ENCODE measurements at regions not wholly inside any gene's neighbourhood (a gene's known extent, or its start where the extent isn't known, plus 50 kb on each side); places are given as distances from the start of the nearest gene placed in this dataset.
"Not testable (repeated sequence)": the region's sequence is repeated elsewhere in the genome, so short reads cannot be mapped to it uniquely, and the experiment has no call there.

DNA sequence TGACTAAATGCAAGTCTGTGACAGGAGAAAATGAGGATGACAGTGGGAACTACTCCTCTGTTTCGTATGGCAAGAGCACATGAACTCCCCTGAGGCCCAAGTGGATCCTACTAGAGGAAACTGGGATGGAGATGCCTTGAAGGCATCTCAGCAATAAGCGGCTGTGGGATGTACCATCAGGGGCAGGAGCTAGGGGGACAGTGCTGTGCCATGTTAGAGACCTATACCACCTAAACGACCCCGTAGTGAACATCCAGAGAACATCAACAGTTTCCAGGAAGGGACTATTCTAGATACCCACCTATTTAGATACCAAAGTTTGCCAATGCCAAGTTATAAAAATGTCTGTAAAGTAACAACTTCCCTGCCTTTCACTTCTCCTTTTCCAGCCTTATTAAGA lies 860.8 kb upstream of the ACVR2A start:
- Histone ChIP-seq H3K27ac (no peak overlapping the region), H3K9me3 (no peaks in the 10 kb centered on the region), H3K36me3 (no peaks in the 10 kb centered on the region), H3K27me3 (no peaks in the 10 kb centered on the region), H3K4me3 (replicated peaks in 1 of 3) (no peak overlapping the region), H3K4me1 (no peaks in the 10 kb centered on the region)
- 80 to 86% methylated on average over 4 of the region's 4 CpGs for WGBS, 2 donors
- DNase-seq, result no peak
- no peak for TF ChIP-seq POLR2A (IDR thresholded peaks at IDR 0.05)
- TF ChIP-seq, protein P1, sequence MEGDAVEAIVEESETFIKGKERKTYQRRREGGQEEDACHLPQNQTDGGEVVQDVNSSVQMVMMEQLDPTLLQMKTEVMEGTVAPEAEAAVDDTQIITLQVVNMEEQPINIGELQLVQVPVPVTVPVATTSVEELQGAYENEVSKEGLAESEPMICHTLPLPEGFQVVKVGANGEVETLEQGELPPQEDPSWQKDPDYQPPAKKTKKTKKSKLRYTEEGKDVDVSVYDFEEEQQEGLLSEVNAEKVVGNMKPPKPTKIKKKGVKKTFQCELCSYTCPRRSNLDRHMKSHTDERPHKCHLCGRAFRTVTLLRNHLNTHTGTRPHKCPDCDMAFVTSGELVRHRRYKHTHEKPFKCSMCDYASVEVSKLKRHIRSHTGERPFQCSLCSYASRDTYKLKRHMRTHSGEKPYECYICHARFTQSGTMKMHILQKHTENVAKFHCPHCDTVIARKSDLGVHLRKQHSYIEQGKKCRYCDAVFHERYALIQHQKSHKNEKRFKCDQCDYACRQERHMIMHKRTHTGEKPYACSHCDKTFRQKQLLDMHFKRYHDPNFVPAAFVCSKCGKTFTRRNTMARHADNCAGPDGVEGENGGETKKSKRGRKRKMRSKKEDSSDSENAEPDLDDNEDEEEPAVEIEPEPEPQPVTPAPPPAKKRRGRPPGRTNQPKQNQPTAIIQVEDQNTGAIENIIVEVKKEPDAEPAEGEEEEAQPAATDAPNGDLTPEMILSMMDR (IDR thresholded peaks at IDR 0.05), result no peak
- intact Hi-C loops (cut with DNase I), result no loop called here

DNA sequence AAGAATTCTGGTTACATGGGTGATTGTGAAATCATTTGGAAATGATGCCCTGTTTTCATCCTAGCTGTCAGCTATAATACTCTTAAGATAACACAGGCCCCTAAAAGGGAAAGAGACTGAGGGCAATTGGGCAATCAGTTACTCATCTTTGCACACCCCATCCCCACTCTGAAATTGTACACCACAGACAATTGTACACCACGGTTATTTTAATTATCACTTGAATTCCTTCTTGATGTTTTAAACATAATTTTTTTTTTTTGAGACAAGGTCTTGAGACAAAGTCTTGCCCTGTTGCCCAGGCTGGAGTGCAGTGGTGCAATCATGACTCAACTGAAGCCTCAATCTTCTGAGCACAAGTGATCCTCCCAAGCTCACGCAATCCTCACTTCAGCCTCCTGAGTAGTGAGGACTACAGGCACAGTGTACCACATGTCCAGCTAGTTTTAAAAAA lies 862.4 kb upstream of the ACVR2A start:
- DNase-seq, result peak; percentile 2 to 15

DNA sequence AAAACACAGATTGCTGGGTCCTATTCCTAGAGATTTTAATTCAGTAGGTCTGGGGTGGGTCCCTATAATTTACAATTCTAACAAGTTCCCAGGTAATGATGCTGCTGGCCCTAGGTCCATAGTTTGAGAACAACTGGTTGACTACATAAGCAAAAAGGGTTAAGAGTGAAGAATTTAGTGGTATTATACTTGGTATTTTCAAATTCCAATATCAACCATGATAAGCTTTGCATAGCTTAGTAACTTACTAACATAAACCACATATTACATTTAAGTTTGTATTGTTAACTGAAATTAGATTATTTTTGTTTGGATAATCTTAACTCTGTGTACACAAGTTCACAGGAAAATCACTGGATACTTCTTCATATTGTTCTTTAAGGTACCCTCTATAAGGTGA lies 862.9 kb upstream of the ACVR2A start:
- TF ChIP-seq, protein P1 (IDR thresholded peaks at IDR 0.05), result no peak
- no peak for TF ChIP-seq POLR2A (IDR thresholded peaks at IDR 0.05)
- DNase-seq, result no peak
- Histone ChIP-seq H3K27ac (no peak overlapping the region), H3K27me3 (no peaks in the 10 kb centered on the region), H3K4me3 (replicated peaks in 1 of 3) (no peak overlapping the region), H3K36me3 (no peaks in the 10 kb centered on the region), H3K4me1 (no peaks in the 10 kb centered on the region), H3K9me3 (no peaks in the 10 kb centered on the region)
- intact Hi-C loops (cut with DNase I), result no loop called here

More for the DNA sequence above, 862.4 kb upstream of the ACVR2A start:
- Histone ChIP-seq H3K36me3 (no peaks in the 10 kb centered on the region), H3K27me3 (no peaks in the 10 kb centered on the region), H3K9me3 (no peaks in the 10 kb centered on the region), H3K4me3 (replicated peaks in 1 of 3) (no peak overlapping the region), H3K4me1 (no peaks in the 10 kb centered on the region), H3K27ac (no peak overlapping the region)
- 71 to 75% methylated on average over 2 of the region's 2 CpGs for WGBS, 2 donors
- TF ChIP-seq POLR2A (IDR thresholded peaks at IDR 0.05), result no peak
- TF ChIP-seq, protein P1 (IDR thresholded peaks at IDR 0.05), result no peak
- intact Hi-C loops (cut with DNase I), result no loop called here

GRCh38 chr2:146979746-146980145 lies 865.1 kb upstream of the ACVR2A start:
- no peaks in the 10 kb centered on the region for H3K36me3 ChIP-seq
- H3K27ac ChIP-seq, result no peak overlapping the region
- H3K27me3 ChIP-seq, result no peaks in the 10 kb centered on the region
- intact Hi-C loops (cut with DNase I), result no loop called here
- H3K4me3 ChIP-seq (replicated peaks in 1 of 3), result no peak overlapping the region
- DNase-seq, result no peak
- H3K4me1 ChIP-seq, result no peaks in the 10 kb centered on the region
- TF ChIP-seq POLR2A (IDR thresholded peaks at IDR 0.05), result no peak
- TF ChIP-seq, protein P1 (IDR thresholded peaks at IDR 0.05), result no peak
- H3K9me3 ChIP-seq, result no peaks in the 10 kb centered on the region

- Histone ChIP-seq H3K36me3 (no peaks in the 10 kb centered on the region), H3K4me3 (replicated peaks in 1 of 3) (no peak overlapping the region), H3K27me3 (no peaks in the 10 kb centered on the region), H3K9me3 (no peaks in the 10 kb centered on the region), H3K4me1 (no peaks in the 10 kb centered on the region), H3K27ac (no peak overlapping the region)
- TF ChIP-seq, protein P1 (IDR thresholded peaks at IDR 0.05), result no peak
- no peak for TF ChIP-seq POLR2A (IDR thresholded peaks at IDR 0.05)
- no peak for DNase-seq
- WGBS, 2 donors, result 96 to 98% methylated on average over 5 of the region's 5 CpGs
- intact Hi-C loops (cut with DNase I), result no loop called here
Observed at GRCh38 chr2:146978577-146979555, 866.0 kb upstream of the ACVR2A start.

DNA sequence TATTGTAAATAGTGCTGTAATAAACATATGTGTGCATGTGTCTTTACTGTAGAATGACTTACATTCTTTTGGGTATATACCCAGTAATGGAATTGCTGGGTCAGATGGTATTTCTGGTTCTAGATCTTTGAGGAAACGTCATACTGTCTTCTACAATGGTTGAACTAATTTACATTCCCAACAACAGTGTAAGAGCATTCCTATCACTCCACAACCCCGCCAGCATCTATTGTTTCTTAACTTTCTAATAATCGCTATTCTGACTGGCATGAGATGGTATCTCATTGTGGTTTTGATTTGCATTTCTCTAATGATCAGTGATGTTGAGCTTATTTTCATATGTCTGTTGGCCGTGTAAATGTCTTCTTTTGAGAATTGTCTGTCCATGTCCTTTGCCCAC lies 873.8 kb upstream of the ACVR2A start:
- H3K36me3 ChIP-seq; H3K4me3 ChIP-seq (replicated peaks in 1 of 3); H3K27ac ChIP-seq; DNase-seq; H3K27me3 ChIP-seq; intact Hi-C loops (cut with DNase I); H3K4me1 ChIP-seq; H3K9me3 ChIP-seq: not testable (repeated sequence)
- 89 to 92% methylated on average over 4 of the region's 4 CpGs for WGBS, 2 donors

DNA sequence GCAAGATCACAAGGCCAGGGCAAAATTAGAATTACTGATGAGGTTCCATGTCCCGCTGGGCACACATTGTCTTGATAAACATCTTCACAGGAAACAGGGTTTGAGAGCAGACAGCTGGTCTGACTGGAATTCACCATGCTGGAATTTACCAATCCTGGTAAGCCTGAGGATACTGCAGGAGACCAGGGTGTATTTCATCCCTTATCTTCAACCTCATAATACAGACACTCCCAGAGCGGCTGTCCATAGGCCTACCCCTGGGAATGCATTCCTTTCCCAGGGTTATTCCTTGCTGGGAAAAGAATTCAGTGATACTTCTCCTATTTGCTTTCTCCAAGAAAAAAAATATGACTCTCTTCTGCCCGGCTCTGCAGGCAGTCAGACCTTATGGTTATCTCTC lies 875.1 kb upstream of the ACVR2A start:
- H3K4me3 ChIP-seq (replicated peaks in 1 of 3); DNase-seq; H3K4me1 ChIP-seq; H3K27me3 ChIP-seq; H3K9me3 ChIP-seq; intact Hi-C loops (cut with DNase I); H3K36me3 ChIP-seq; H3K27ac ChIP-seq: not testable (repeated sequence)
- WGBS, 2 donors, result 87 to 91% methylated on average over 3 of the region's 3 CpGs
